ENCODE measurements at regions not wholly inside any gene's neighbourhood (a gene's known extent, or its start where the extent isn't known, plus 50 kb on each side); places are given as distances from the start of the nearest gene placed in this dataset.
"Not testable (repeated sequence)": the region's sequence is repeated elsewhere in the genome, so short reads cannot be mapped to it uniquely, and the experiment has no call there.

GRCh38 chr2:120642646-120643045 lies 93.0 kb upstream of the GLI2 start:
- DNase-seq, result no peak

GRCh38 chr2:120646994-120647393 lies 88.7 kb upstream of the GLI2 start:
- DNase-seq, result no peak

DNA sequence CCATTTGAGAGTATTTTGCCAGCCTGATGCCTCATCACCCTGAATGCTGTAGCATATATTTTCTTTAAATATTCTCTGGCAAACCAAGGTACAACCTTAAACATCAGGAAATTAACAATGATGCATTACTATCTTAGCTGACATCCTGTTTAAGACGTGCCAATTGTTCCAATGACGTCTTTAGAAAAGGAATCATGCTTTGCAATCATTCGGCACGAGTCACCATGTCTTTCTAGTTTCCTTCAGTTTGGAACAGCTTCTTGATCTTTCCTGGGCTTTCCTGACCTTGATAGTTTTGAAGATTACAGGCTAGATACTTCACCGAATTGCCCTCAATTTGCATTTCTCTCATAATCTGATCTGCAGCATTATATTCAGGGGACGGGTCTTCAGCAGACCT lies 88.2 kb upstream of the GLI2 start:
- DNase-seq, result no peak

GRCh38 chr2:120649381-120649780 lies 86.3 kb upstream of the GLI2 start:
- DNase-seq, result not testable (repeated sequence)

- no peak for DNase-seq
Measured at GRCh38 chr2:120650022-120650644, 85.5 kb upstream of the GLI2 start.

DNA sequence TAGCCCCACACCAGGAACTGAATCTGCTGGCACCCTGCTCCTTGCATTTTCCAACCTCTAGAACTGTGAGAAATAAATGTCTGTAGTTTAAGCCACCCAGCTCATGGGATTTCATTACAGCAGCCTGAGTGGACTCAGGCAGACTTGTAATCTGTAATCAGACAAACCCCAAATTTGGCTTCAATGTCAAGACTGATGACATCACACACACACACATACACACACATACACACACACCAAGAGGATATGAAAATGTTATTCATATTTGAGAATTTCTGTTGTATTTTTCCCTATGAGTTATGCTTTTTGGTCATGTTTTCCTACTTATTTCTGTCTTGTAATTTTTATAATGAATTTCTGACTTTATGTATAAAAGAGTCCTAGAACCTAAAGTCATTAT lies 83.8 kb upstream of the GLI2 start:
- DNase-seq, result no peak

DNA sequence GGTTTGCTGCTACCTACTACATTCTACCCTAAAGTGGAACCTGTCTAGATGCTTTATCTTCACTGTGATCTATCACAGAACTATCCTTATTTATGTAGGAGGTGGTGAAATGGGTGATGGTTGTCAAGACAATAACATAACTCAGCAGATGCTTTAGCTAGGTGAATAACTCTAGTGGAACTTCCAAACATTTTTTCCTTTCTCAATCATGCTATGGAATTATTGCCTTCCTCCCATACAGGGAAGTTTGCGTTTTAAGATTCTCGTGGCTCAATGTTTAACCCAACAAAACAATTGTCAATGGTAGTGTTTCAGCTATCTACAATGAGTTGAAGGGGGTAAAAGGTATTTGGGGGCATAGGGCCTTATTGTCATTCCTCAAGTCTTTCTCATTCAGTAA lies 82.6 kb upstream of the GLI2 start:
- DNase-seq, result no peak

- DNase-seq, result no peak
Measured at GRCh38 chr2:120653871-120654270, 81.8 kb upstream of the GLI2 start.

GRCh38 chr2:120654381-120655134 lies 81.1 kb upstream of the GLI2 start:
- DNase-seq, result no peak

- no peak for DNase-seq
Measured at GRCh38 chr2:120656273-120656950, 79.3 kb upstream of the GLI2 start.

- DNase-seq, result no peak
Measured at GRCh38 chr2:120658042-120658769, 77.5 kb upstream of the GLI2 start.

DNA sequence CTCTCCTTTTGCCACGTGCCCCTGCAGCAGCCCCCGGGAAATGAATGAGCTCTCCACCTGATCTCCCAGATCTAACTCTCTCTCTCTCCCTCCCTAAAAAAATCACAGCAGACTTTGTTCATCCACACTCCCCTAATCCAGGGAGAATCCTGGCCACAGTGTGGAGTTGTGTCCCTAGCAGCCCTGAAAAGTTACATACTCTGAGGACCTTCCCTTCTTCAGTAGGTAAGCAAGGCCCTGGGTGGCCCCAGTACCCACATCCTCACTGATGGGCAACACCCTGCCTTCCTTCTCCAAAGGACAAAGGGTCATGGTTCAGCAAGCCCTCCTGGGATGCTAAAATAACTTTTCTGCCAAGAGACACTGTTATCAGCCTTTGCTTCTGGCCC lies 76.9 kb upstream of the GLI2 start:
- no peak for DNase-seq

GRCh38 chr2:120659275-120659977 lies 76.2 kb upstream of the GLI2 start:
- DNase-seq, result no peak

DNA sequence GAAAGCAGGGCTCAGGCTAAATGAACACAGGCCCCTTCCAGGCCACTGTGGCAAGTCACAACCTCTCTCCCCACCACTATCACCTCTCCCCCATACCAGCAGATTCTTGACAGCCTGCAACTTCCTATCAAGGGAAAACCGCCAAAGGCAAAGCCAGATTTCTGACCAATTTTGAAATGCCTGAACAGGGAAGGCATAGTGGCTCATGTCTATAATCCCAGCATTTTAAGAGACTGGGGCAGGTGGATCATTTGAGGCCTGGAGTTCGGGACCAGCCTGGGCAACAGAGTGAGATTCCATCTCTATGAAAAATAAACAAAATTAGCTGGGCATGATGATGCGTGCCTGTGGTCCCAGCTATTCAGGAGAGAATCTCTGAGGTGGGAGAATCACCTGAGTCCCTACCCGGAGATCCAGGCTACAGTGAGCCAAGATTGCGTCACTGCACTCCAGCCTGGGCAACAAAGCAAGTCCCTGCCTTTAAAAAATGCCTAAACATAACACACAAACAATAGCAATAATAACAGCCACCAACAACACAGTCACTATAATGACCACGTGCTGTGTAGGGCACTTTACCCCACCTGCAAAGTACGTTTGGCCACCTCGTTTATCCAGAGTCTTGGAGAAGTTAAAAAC lies 75.5 kb upstream of the GLI2 start:
- DNase-seq, result no peak

DNA sequence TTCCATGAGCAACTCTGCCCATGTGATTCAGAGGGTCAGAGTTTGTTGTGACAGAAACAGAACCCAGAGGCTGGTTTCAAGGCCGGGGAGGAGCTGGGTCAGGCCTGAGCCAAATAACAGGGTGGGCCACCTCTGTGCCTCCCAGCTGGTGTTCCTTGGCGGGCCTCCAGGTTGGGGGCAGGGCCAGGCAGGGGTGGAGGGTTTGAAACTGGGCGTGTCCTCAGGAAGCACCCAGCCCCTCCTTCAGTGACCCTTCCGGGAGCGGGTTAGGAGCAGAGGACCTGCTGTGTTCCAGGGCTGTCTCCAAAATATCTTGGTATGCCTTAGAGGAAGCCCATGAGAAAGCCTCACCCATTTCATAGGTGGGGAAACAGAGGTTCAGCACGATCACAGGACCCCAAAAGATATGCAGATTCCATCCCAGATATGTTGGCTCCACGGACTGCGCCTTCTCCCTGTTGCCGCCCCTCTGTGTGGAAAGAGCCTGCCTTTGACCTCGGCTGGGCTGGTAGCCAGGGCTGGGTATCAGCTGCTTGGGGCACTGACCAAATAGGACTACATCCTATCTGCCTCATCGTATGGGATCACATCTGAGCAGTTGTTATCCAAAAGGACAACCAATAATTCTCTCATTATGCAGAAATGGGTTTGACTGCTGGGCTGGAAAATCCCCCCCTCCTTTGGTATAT lies 74.8 kb upstream of the GLI2 start:
- no peak for DNase-seq

DNA sequence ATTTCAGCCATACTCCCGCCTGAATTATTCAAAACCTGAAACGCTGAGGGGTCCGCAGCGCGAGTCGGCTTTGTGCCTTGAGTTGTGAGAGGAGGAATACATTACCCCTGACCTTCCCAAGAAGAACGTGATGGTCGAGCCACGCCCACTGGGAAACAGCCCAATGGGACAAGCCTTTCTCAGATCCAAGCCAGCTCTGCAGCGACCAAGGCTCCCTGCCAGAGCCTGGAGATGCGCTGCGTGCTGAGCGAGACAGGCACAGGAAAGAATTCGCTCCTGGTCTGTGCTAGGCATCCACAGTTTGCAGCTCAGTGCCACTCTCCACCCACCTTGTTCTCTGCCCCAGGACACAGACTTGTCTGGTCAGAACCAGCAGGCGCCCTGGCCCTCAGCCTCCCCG lies 74.1 kb upstream of the GLI2 start:
- DNase-seq, result no peak

- DNase-seq, result no peak
Measured at GRCh38 chr2:120662046-120662445, 73.6 kb upstream of the GLI2 start.

DNA sequence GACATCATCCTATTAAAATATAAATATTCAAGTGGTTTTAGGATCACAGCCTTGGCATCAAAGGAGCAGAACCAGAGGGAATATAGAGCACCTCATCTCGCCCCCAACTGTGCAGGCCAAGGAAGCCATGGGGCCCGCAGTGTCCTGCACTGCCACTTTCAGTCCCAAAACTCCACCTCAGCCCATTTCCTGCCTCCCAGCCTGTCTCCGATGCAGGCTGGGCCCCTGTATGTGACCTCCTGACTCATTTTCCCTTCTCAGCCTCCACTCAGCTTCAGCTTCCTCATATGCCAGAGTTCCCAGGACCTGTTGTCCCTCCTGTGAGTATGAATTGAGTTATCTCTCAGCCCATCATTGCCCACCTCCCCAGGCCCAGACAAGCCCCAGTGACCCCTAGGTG lies 72.9 kb upstream of the GLI2 start:
- DNase-seq, result no peak

DNA sequence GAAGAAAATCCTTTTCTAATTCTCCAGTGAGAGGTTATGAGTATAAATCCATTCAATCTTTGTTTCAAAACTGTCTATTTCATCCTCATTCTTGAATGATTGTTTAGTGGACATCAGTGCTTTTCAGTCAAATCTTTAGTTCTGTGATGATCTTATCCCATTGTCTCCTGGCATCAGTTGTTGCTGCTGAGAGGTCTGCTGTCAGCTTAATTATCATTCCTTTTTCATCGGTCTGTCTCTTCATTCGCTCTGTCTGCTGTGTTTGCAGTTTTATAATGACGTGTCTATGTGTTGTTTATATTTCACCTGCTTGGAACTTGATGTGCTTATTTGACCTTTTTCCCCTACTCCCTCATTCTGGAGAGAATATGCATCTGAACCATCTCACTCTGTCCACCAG lies 69.2 kb upstream of the GLI2 start:
- no peak for DNase-seq

GRCh38 chr2:120667981-120668380 lies 67.7 kb upstream of the GLI2 start:
- DNase-seq, result no peak

GRCh38 chr2:120669121-120669952 lies 66.3 kb upstream of the GLI2 start:
- DNase-seq, result no peak

Measured in activated CD4-positive, alpha-beta T cell treated with anti-CD3 and anti-CD28 coated beads, Interleukin-10, Interleukin-2, amounts not matched to agents 100 ng/mL and 50 ng/mL, durations not matched to agents 16 hours and 8 hours (primary cell).